ENCODE measurements at regions not wholly inside any gene's neighbourhood (a gene's known extent, or its start where the extent isn't known, plus 50 kb on each side); places are given as distances from the start of the nearest gene placed in this dataset.
"Not testable (repeated sequence)": the region's sequence is repeated elsewhere in the genome, so short reads cannot be mapped to it uniquely, and the experiment has no call there.

GRCh38 chr4:26009502-26009901 is 95.5 kb downstream of the SMIM20 start:
- TF ChIP-seq CTCF (conservative IDR thresholded peaks at IDR 0.05; ENCODE audit: low read depth, low read length): no peak
- no peak overlapping the region for H3K4me3 ChIP-seq (ENCODE audit: low read depth, low read length)
- no peak for DNase-seq (ENCODE audit: low read depth)

GRCh38 chr4:26010304-26010703 is 96.3 kb downstream of the SMIM20 start:
- no peak for DNase-seq (ENCODE audit: low read depth)
- no peak for TF ChIP-seq CTCF (conservative IDR thresholded peaks at IDR 0.05; ENCODE audit: low read depth, low read length)
- no peak overlapping the region for H3K4me3 ChIP-seq (ENCODE audit: low read depth, low read length)

- DNase-seq (ENCODE audit: low read depth): no peak
- TF ChIP-seq CTCF (conservative IDR thresholded peaks at IDR 0.05; ENCODE audit: low read depth, low read length): no peak
- H3K4me3 ChIP-seq (ENCODE audit: low read depth, low read length): no peak overlapping the region
Observed at GRCh38 chr4:26013629-26014028, 99.6 kb downstream of the SMIM20 start.

GRCh38 chr4:26015133-26015651 is 101.2 kb downstream of the SMIM20 start:
- TF ChIP-seq CTCF (conservative IDR thresholded peaks at IDR 0.05; ENCODE audit: low read depth, low read length): no peak
- DNase-seq (ENCODE audit: low read depth): peak; percentile 88
- no peak overlapping the region for H3K4me3 ChIP-seq (ENCODE audit: low read depth, low read length)

DNA sequence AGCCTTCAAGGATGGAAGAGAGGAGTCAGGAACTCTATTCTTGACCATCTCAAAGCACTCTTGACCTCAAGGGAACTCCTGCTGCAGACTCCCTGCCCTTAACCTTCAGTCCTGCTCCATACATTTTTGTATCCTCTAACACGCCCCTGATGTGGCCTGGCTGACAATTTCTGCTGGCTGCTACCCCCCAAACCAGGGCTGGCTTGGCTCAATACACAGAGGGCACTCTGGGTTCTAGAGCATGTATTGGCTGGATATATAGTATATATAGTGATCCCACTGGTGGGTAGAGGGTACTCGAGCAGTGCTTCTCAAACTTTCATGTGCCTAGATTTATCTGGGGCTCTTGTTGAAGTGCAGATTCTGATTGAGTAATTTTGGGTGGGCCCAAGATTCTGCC is 101.9 kb downstream of the SMIM20 start:
- H3K4me3 ChIP-seq (ENCODE audit: low read depth, low read length): no peak overlapping the region
- no peak for TF ChIP-seq CTCF (conservative IDR thresholded peaks at IDR 0.05; ENCODE audit: low read depth, low read length)
- DNase-seq (ENCODE audit: low read depth): no peak

DNA sequence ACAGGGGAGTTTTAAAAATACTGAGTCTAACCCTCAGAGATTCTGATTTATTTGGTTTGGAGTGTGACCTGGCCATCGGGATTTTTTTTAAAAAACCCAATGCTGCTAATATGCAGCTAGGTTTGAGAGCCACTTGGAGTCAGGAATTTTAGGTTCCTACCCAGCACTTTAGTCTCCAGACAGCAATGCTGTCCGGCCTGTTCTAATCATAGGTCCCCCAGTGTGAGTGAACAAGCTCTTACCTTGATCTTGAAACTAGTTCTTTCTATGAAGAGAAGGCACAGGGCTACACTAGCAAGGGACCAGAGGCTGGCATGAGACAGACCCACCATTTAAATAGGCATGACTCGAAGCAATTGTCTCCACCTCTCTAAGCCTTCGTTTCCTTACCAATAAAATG is 103.5 kb downstream of the SMIM20 start:
- H3K4me3 ChIP-seq (ENCODE audit: low read depth, low read length): no peak overlapping the region
- DNase-seq (ENCODE audit: low read depth): no peak
- no peak for TF ChIP-seq CTCF (conservative IDR thresholded peaks at IDR 0.05; ENCODE audit: low read depth, low read length)

- DNase-seq (ENCODE audit: low read depth); H3K4me3 ChIP-seq (ENCODE audit: low read depth, low read length): not testable (repeated sequence)
Observed at GRCh38 chr4:26017961-26018700, 104.1 kb downstream of the SMIM20 start.

Data from choroid plexus epithelial cell (primary cell).